Common myeloid progenitor, CD34-positive (primary cell): ENCODE measurements at regions not wholly inside any gene's neighbourhood (a gene's known extent, or its start where the extent isn't known, plus 50 kb on each side); places are given as distances from the start of the nearest gene placed in this dataset.
"Not testable (repeated sequence)": the region's sequence is repeated elsewhere in the genome, so short reads cannot be mapped to it uniquely, and the experiment has no call there.

Experiments
- CTCF ChIA-PET: fragments of 350-600 bp; sonication (Branson Sonifier 250); formaldehyde crosslinking; loops from one replicate; lab custom pipeline; 2021; ENCODE audit warnings: antibody characterized with exemption; lab: Charles Lee
- POLR2A ChIA-PET: fragments of 350-600 bp; sonication (Branson Sonifier 250); formaldehyde crosslinking; loops from one replicate; lab custom pipeline; 2021; ENCODE audit warnings: antibody characterized with exemption; lab: Charles Lee
- DNase-seq, 3 donors: peaks; one replicate each; pipeline versions ENCODE4 v3.0.0 to v3.0.0-alpha.2; 2013
- H3K27ac ChIP-seq, 2 experiments: 1 replicate in 1 of 2; 2 replicates in 1 of 2; pipeline ENCODE4 v1.7.0; 2013; ENCODE audit warnings: inconsistent platforms in 2 of 2, low read length in 2 of 2, mild to moderate bottlenecking in 2 of 2, low read depth in 1 of 2, moderate library complexity in 1 of 2; ENCODE audit not compliant: severe bottlenecking in 2 of 2, insufficient read depth in 1 of 2, poor library complexity in 1 of 2
- H3K27me3 ChIP-seq, 5 experiments: replicated peaks in 2 of 5; 1 replicate in 3 of 5; 2 replicates in 2 of 5; pipeline versions ENCODE4 v1.6.1 to v1.7.0; 2013; ENCODE audit warnings: low read length in 4 of 5, mild to moderate bottlenecking in 2 of 5, moderate library complexity in 2 of 5, inconsistent platforms in 1 of 5; ENCODE audit not compliant: insufficient read depth in 5 of 5, control insufficient read depth in 4 of 5
- H3K36me3 ChIP-seq, 4 experiments: 1 replicate in 2 of 4; 2 replicates in 2 of 4; pipeline versions ENCODE4 v1.6.1 to v1.7.0; 2013; ENCODE audit warnings: low read length in 3 of 4, control low read depth in 1 of 4, mild to moderate bottlenecking in 1 of 4; ENCODE audit not compliant: control insufficient read depth in 4 of 4, insufficient read depth in 4 of 4
- H3K4me1 ChIP-seq, 4 experiments: 1 replicate in 3 of 4; 2 replicates in 1 of 4; pipeline versions ENCODE4 v1.6.1 to v1.7.1; 2013; ENCODE audit warnings: low read length in 3 of 4, mild to moderate bottlenecking in 3 of 4, control low read depth in 1 of 4, inconsistent platforms in 1 of 4, moderate library complexity in 1 of 4; ENCODE audit not compliant: control insufficient read depth in 4 of 4, insufficient read depth in 4 of 4; ENCODE audit errors: control extremely low read depth in 1 of 4
- H3K4me3 ChIP-seq, 7 experiments: 1 replicate in 4 of 7; 2 replicates in 3 of 7; pipeline versions ENCODE4 v1.5.1 to v1.7.0; 2013; ENCODE audit warnings: mild to moderate bottlenecking in 7 of 7, low read length in 6 of 7, moderate library complexity in 6 of 7, inconsistent platforms in 2 of 7, low read depth in 2 of 7, control low read depth in 1 of 7; ENCODE audit not compliant: insufficient read depth in 4 of 7, control insufficient read depth in 1 of 7; ENCODE audit errors: extremely low read depth in 1 of 7
- H3K9me3 ChIP-seq, 5 experiments: 1 replicate in 4 of 5; 2 replicates in 1 of 5; pipeline versions ENCODE4 v1.6.1 to v1.7.1; 2013; ENCODE audit warnings: low read length in 4 of 5, mild to moderate bottlenecking in 2 of 5, inconsistent platforms in 1 of 5, low read depth in 1 of 5, moderate library complexity in 1 of 5; ENCODE audit not compliant: control insufficient read depth in 4 of 5, insufficient read depth in 2 of 5; ENCODE audit errors: control extremely low read depth in 1 of 5
- WGBS: methylation state at CpG from one replicate; pipeline ENCODE4 v1.1.5; 2013; ENCODE audit not compliant: insufficient coverage; 5-methylcytosine and 5-hydroxymethylcytosine counted together

DNA sequence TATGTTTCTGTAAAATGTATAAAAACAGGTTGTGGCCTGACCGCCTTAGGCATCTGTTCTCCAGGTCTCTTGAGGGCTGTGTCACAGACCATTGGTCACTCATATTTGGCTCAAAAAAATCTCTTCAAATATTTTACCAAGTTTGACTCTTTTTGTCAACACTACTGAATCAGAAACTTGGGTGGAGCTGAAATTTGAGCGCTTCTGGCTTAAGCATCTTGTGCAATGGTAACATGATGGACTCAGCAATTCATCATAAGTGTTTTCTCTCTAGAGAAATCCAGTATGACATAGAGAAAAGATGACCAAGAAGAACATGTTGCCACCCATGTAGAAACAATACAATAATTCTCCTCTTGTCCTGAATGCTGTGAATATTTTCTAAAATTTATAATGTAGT lies 387.9 kb downstream of the MAT2B start:
- Histone ChIP-seq H3K9me3 (peaks cover 0 to 5% (median 0%) of the 10 kb centered on the region in 5 experiments), H3K27me3 (no peaks in the 10 kb centered on the region), H3K27ac (no peak overlapping the region), H3K36me3 (no peaks in the 10 kb centered on the region), H3K4me3 (no peak overlapping the region), H3K4me1 (peaks cover 3 to 13% (median 9%) of the 10 kb centered on the region in 4 experiments)
- 100% methylated on average over 1 of the region's 2 CpGs for WGBS
- no peak for DNase-seq
- ChIA-PET CTCF (no interaction called here), POLR2A (no interaction called here)

DNA sequence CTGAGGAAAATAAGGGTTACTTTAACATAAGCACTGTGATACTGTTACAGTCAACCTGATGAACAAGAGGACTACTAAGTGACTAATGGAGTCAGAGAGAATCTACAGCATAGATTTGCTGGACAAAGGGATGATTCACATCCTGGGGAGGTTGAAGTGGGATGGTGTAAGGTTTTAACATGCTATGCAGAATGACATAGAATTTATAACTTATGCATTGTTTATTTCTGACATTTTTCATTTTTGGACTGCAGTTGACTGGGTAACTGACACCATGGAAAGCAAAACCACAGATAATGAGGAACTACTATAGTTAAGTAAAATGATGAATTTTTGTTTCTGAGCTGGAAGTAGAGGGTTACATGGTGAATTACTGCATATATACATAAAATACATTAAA lies 389.2 kb downstream of the MAT2B start:
- Histone ChIP-seq H3K4me3 (no peak overlapping the region), H3K4me1 (peaks cover 3 to 15% (median 10%) of the 10 kb centered on the region in 4 experiments), H3K9me3 (peaks cover 0 to 5% (median 0%) of the 10 kb centered on the region in 5 experiments), H3K27me3 (no peaks in the 10 kb centered on the region), H3K36me3 (no peaks in the 10 kb centered on the region), H3K27ac (no peak overlapping the region)
- POLR2A ChIA-PET: no interaction called here
- peak in 2 of 3 donors; percentile 57 to 67 for DNase-seq
- CTCF ChIA-PET: no interaction called here

DNA sequence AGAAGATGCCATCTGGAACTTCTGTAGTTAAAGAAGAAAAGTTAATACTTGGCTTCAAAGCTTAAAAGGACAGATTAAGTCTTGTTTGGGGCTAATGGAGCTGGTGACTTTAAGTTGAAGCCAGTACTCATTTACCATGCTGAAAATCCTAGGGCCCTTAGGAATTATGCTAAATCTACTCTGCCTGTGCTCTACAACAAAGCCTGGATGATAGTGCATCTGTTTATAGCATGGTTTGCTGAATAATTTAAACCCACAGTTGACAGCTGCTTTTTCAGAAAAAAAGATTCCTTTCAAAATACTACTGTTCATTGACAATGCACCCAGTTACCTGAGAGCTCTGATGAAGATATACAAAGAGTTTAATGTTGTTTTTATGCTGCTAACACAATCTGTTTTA lies 393.5 kb downstream of the MAT2B start:
- no peak for DNase-seq
- ChIA-PET CTCF (interaction anchor here (2.2 kb wide), 1 partner anchor 15 kb away, joined by 11 read pairs; no protein-coding TSS in a partner anchor), POLR2A (no interaction called here)
- Histone ChIP-seq H3K4me1 (peaks cover 3 to 13% (median 8%) of the 10 kb centered on the region in 4 experiments), H3K36me3 (no peaks in the 10 kb centered on the region), H3K9me3 (peaks cover 0 to 10% (median 0%) of the 10 kb centered on the region in 5 experiments), H3K27ac (no peak overlapping the region), H3K27me3 (no peaks in the 10 kb centered on the region), H3K4me3 (no peak overlapping the region)

DNA sequence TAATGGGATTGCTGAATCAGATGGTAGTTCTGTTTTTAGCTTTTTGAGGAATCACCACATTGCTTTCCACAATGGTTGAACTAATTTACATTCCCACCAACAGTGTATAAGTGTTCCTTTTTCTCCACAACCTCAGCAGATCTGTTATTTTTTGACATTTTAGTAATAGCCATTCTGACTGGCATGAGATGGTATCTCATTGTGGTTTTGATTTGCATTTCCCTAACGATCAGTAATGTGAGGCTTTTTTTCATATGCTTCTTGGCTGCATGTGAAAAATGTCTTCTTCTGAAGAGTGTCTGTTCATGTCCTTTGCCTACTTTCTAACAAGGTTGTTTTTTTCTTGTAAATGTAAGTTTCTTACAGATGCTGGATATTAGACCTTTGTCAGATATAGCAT lies 402.4 kb downstream of the MAT2B start:
- POLR2A ChIA-PET, H3K36me3 ChIP-seq, H3K9me3 ChIP-seq, CTCF ChIA-PET, H3K27me3 ChIP-seq, H3K27ac ChIP-seq: not testable (repeated sequence)
- 0% methylated on average over 1 of the region's 1 CpG for WGBS
- DNase-seq: peak in 2 of 3 donors; percentile 43 to 55
- Histone ChIP-seq H3K4me1 (peaks cover 5 to 17% (median 12%) of the 10 kb centered on the region in 4 experiments), H3K4me3 (peak overlapping the region in 1 of 7 experiments; percentile 7)

DNA sequence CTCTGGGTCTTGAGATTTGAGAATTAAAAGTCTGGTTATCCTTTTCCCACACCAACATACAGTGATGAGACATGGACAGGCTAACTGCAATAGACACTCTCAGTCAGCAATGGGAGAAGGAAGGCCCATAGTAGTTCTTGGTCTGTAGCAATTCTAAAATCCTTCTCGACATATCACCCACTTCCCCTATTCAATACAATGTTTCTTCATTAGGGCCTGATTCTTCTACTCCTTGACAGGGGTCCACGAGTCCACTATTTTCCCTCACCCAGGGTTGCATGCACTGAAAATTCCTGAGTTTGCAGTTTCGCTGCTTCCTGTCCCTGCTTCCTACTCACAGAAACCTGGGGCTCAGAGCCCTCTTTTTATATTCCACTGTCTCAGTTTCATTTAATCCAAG lies 402.8 kb downstream of the MAT2B start:
- peak in 2 of 3 donors; percentile 24 to 48 for DNase-seq
- Histone ChIP-seq H3K27ac (no peak overlapping the region), H3K4me1 (peaks cover 5 to 17% (median 12%) of the 10 kb centered on the region in 4 experiments), H3K27me3 (no peaks in the 10 kb centered on the region), H3K4me3 (no peak overlapping the region), H3K36me3 (no peaks in the 10 kb centered on the region), H3K9me3 (peaks cover 0 to 6% (median 0%) of the 10 kb centered on the region in 5 experiments)
- WGBS: 33% methylated on average over 3 of the region's 3 CpGs
- ChIA-PET POLR2A (no interaction called here), CTCF (no interaction called here)

DNA sequence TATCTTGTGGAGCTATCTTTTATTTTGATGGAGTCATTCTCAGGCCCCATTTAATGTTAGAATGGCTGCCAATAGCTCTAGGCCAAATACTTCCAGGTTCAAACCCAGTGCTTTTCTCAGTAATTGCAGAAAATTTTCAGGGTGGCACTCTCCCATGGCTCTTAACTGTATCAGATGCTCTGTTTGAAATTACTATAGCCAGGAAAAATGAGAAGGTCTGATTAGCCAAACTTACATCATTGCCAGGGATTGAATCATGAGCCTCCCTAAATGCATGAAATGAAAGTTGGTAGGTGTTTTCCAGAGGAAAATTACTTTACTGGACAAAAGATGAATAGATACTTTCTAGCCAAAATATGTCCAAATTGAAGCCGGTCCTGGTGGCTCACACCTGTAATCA lies 404.8 kb downstream of the MAT2B start:
- no peaks in the 10 kb centered on the region for H3K36me3 ChIP-seq

DNA sequence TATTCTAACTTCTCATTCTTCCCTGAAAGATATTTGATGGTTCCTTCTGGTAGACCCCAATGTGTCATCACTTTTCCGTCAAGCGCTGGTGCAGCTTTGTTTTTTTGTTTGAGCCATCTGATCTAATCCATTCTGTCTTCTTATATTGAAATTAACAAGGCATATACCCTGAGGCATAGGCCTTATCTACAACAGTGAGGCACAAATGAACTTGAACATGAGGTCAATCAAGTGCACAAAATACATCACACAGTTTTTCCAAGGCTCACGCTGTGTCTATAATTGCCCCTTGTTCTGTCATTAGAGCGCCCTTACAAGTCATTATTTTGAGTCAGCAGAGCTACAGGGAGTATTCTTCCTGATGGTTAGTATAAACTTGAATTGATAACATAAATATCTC lies 406.6 kb downstream of the MAT2B start:
- Histone ChIP-seq H3K9me3 (no peaks in the 10 kb centered on the region), H3K4me1 (peaks cover 23 to 45% (median 33%) of the 10 kb centered on the region in 4 experiments), H3K36me3 (no peaks in the 10 kb centered on the region), H3K27ac (no peak overlapping the region), H3K4me3 (no peak overlapping the region), H3K27me3 (no peaks in the 10 kb centered on the region)
- ChIA-PET POLR2A (no interaction called here), CTCF (interaction anchor here (1.2 to 4.4 kb wide), 3 partner anchors 14 to 592 kb away, joined by 3 to 11 read pairs (median 4); no protein-coding TSS in a partner anchor)
- 100% methylated on average over 2 of the region's 4 CpGs for WGBS
- no peak for DNase-seq

More for the DNA sequence above, 404.8 kb downstream of the MAT2B start:
- H3K4me3 ChIP-seq: no peak overlapping the region
- H3K27me3 ChIP-seq: no peaks in the 10 kb centered on the region
- H3K4me1 ChIP-seq: peaks cover 11 to 27% (median 16%) of the 10 kb centered on the region in 4 experiments
- no CpG with 5 or more reads among the region's 1 CpG for WGBS
- no peak for DNase-seq
- peaks cover 0 to 6% (median 0%) of the 10 kb centered on the region in 5 experiments for H3K9me3 ChIP-seq
- POLR2A ChIA-PET: no interaction called here
- no peak overlapping the region for H3K27ac ChIP-seq
- CTCF ChIA-PET: no interaction called here
